Neutrophil (primary cell): ENCODE measurements at regions not wholly inside any gene's neighbourhood (a gene's known extent, or its start where the extent isn't known, plus 50 kb on each side); places are given as distances from the start of the nearest gene placed in this dataset.

Experiments used
- H3K27ac ChIP-seq: fragments of 200-600 bp; sonication (generic); 2 replicates; pipeline ENCODE4 v1.5.1; 2016; ENCODE audit warnings: mild to moderate bottlenecking, moderate library complexity
- H3K27me3 ChIP-seq: fragments of 200-600 bp; sonication (generic); 2 replicates; pipeline ENCODE4 v1.6.0; 2016; ENCODE audit warnings: mild to moderate bottlenecking
- H3K36me3 ChIP-seq: fragments of 200-600 bp; sonication (generic); 2 replicates; pipeline ENCODE4 v1.5.1; 2017
- H3K4me1 ChIP-seq, 2 experiments: fragments of 200-600 bp in 1 of 2; sonication (generic) in 1 of 2; 1 replicate in 1 of 2; 2 replicates in 1 of 2; pipeline versions ENCODE4 v1.5.1 to v1.6.1; 2013 to 2016; ENCODE audit warnings: low read depth in 1 of 2, low read length in 1 of 2, mild to moderate bottlenecking in 1 of 2, moderate library complexity in 1 of 2; ENCODE audit not compliant: control insufficient read depth in 1 of 2, insufficient read depth in 1 of 2
- H3K4me3 ChIP-seq, 2 experiments: fragments of 200-600 bp in 1 of 2; sonication (generic) in 1 of 2; 1 replicate in 1 of 2; 2 replicates in 1 of 2; pipeline ENCODE4 v1.5.1; 2013 to 2016; ENCODE audit warnings: low read depth in 1 of 2, low read length in 1 of 2, mild to moderate bottlenecking in 1 of 2, moderate library complexity in 1 of 2
- H3K9me3 ChIP-seq: fragments of 200-600 bp; sonication (generic); 2 replicates; pipeline ENCODE4 v1.5.1; 2016
- CTCF ChIP-seq: fragments of 200-600 bp; sonication (generic); IDR thresholded peaks from 2 replicates; pipeline ENCODE4 v1.5.1; 2016; ENCODE audit warnings: antibody characterized with exemption

- no peaks in the 10 kb centered on the region for H3K9me3 ChIP-seq
- no peak overlapping the region for H3K4me3 ChIP-seq
- TF ChIP-seq CTCF: no peak
- H3K36me3 ChIP-seq: no peaks in the 10 kb centered on the region
- no peaks in the 10 kb centered on the region for H3K4me1 ChIP-seq
- H3K27me3 ChIP-seq: no peaks in the 10 kb centered on the region
- H3K27ac ChIP-seq: no peak overlapping the region
Measured at GRCh38 chr12:98090731-98091130, 424.7 kb upstream of the TMPO start.

- Histone ChIP-seq H3K36me3 (no peaks in the 10 kb centered on the region), H3K9me3 (no peaks in the 10 kb centered on the region), H3K4me3 (no peak overlapping the region), H3K27ac (no peak overlapping the region), H3K27me3 (no peaks in the 10 kb centered on the region), H3K4me1 (no peaks in the 10 kb centered on the region)
- TF ChIP-seq CTCF: no peak
Measured at GRCh38 chr12:98096436-98096835, 419.0 kb upstream of the TMPO start.

GRCh38 chr12:98106031-98106683 is 409.2 kb upstream of the TMPO start:
- Histone ChIP-seq H3K9me3 (no peaks in the 10 kb centered on the region), H3K27me3 (no peaks in the 10 kb centered on the region), H3K4me3 (no peak overlapping the region), H3K27ac (no peak overlapping the region), H3K4me1 (no peaks in the 10 kb centered on the region), H3K36me3 (no peaks in the 10 kb centered on the region)
- TF ChIP-seq CTCF: no peak

- Histone ChIP-seq H3K36me3 (no peaks in the 10 kb centered on the region), H3K27ac (no peak overlapping the region), H3K9me3 (no peaks in the 10 kb centered on the region), H3K4me3 (no peak overlapping the region), H3K4me1 (no peaks in the 10 kb centered on the region), H3K27me3 (no peaks in the 10 kb centered on the region)
- no peak for TF ChIP-seq CTCF
Measured at GRCh38 chr12:98109266-98109665, 406.1 kb upstream of the TMPO start.

GRCh38 chr12:98110536-98110935 is 404.9 kb upstream of the TMPO start:
- Histone ChIP-seq H3K4me3 (no peak overlapping the region), H3K27ac (no peak overlapping the region), H3K4me1 (no peaks in the 10 kb centered on the region), H3K9me3 (no peaks in the 10 kb centered on the region), H3K27me3 (no peaks in the 10 kb centered on the region), H3K36me3 (no peaks in the 10 kb centered on the region)
- TF ChIP-seq CTCF: no peak
